HL-60 (cell line): ENCODE measurements at regions not wholly inside any gene's neighbourhood (a gene's known extent, or its start where the extent isn't known, plus 50 kb on each side); places are given as distances from the start of the nearest gene placed in this dataset.
"Not testable (repeated sequence)": the region's sequence is repeated elsewhere in the genome, so short reads cannot be mapped to it uniquely, and the experiment has no call there.

Experiments
- POLR2AphosphoS5 ChIP-seq: IDR thresholded peaks from 2 replicates; pipeline ENCODE4 v1.6.1; 2012; ENCODE audit warnings: low read depth
- TF ChIP-seq, protein P1 (sequence below): IDR thresholded peaks from one replicate; pipeline ENCODE4 v1.5.1; 2011; ENCODE audit warnings: low read length, control low read depth, inconsistent platforms; ENCODE audit not compliant: insufficient read depth
- TF ChIP-seq, protein P2 (sequence below): IDR thresholded peaks from 2 replicates; pipeline ENCODE4 v1.6.1; 2012; ENCODE audit warnings: low read depth; ENCODE audit not compliant: insufficient replicate concordance

DNA sequence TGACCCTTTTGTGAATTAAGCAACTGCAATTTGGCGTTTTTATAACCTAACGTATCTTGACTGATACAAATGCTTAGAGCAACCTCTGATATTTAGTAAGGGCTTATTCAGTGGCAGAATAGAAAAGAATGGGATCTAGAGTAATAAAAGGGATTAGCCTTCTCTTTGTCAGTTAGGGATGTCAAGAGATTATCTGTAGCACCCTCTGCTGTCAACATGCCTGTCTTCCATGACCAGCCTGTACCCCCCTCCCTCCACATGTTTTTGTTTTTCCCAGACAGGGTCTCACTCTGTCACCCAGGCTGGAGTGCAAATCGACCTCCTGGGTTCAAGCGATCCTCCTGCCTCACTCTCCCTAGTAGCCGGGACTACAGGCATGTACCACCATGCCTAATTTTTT is 198.1 kb downstream of the NPIPA7 start:
- TF ChIP-seq, protein P1, sequence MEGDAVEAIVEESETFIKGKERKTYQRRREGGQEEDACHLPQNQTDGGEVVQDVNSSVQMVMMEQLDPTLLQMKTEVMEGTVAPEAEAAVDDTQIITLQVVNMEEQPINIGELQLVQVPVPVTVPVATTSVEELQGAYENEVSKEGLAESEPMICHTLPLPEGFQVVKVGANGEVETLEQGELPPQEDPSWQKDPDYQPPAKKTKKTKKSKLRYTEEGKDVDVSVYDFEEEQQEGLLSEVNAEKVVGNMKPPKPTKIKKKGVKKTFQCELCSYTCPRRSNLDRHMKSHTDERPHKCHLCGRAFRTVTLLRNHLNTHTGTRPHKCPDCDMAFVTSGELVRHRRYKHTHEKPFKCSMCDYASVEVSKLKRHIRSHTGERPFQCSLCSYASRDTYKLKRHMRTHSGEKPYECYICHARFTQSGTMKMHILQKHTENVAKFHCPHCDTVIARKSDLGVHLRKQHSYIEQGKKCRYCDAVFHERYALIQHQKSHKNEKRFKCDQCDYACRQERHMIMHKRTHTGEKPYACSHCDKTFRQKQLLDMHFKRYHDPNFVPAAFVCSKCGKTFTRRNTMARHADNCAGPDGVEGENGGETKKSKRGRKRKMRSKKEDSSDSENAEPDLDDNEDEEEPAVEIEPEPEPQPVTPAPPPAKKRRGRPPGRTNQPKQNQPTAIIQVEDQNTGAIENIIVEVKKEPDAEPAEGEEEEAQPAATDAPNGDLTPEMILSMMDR, result not testable (repeated sequence)
- not testable (repeated sequence) for TF ChIP-seq POLR2AphosphoS5
- TF ChIP-seq, protein P2, sequence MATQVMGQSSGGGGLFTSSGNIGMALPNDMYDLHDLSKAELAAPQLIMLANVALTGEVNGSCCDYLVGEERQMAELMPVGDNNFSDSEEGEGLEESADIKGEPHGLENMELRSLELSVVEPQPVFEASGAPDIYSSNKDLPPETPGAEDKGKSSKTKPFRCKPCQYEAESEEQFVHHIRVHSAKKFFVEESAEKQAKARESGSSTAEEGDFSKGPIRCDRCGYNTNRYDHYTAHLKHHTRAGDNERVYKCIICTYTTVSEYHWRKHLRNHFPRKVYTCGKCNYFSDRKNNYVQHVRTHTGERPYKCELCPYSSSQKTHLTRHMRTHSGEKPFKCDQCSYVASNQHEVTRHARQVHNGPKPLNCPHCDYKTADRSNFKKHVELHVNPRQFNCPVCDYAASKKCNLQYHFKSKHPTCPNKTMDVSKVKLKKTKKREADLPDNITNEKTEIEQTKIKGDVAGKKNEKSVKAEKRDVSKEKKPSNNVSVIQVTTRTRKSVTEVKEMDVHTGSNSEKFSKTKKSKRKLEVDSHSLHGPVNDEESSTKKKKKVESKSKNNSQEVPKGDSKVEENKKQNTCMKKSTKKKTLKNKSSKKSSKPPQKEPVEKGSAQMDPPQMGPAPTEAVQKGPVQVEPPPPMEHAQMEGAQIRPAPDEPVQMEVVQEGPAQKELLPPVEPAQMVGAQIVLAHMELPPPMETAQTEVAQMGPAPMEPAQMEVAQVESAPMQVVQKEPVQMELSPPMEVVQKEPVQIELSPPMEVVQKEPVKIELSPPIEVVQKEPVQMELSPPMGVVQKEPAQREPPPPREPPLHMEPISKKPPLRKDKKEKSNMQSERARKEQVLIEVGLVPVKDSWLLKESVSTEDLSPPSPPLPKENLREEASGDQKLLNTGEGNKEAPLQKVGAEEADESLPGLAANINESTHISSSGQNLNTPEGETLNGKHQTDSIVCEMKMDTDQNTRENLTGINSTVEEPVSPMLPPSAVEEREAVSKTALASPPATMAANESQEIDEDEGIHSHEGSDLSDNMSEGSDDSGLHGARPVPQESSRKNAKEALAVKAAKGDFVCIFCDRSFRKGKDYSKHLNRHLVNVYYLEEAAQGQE, result not testable (repeated sequence)
